Lung microvascular endothelial cell (primary cell): ENCODE measurements at regions not wholly inside any gene's neighbourhood (a gene's known extent, or its start where the extent isn't known, plus 50 kb on each side); places are given as distances from the start of the nearest gene placed in this dataset.

ENCODE experiments used
- DNase-seq, 2 donors: peaks; one replicate each; pipeline versions ENCODE4 v3.0.0 to v3.0.0-alpha.2; 2010; ENCODE audit warnings: low read depth in 2 of 2

GRCh38 chr12:111024205-111024801, 103.9 kb upstream of the MYL2 start:
- DNase-seq: peak; percentile 54 to 62

DNA sequence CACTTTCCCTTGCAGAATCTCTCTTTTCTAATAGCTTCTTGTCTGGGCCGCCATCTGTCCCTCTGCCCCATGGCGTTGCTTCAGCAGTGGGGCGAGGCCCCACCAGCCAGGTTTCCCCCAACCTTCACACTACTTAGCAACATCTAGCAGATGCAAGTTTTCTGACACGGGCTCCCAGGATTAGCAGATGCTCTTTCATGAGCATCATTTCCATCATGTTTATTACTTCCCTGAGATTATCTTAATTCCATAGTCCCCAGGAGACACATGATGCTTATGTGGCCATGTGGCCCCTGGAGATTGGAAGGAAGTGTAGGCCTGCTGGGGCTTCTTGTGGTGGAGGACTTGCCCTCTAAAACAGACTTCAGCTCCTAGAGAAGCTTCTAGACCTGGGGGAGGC, 102.0 kb upstream of the MYL2 start:
- no peak for DNase-seq

DNA sequence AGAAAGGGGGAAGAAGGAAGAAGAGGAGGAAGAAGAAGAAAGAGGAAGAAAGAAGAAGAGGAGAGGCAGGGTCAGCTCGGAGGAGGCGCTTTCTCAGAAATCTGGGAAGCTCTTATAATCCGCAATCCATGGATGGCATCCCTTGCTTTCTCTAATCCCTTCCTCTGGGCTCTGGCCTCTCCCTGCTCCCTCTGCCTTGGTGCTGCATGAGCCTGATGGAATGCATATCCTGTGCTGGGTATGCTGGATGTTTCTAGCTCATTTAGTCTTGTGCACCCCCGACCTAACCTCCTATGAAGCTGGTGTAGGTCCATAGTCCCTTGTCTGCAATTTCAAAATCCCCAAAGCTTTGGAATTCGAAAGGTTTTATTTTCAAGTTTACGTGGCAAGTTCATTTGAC, 94.2 kb upstream of the MYL2 start:
- DNase-seq: no peak

- no peak for DNase-seq
Measured at GRCh38 chr12:111012918-111013317, 92.5 kb upstream of the MYL2 start.

GRCh38 chr12:111011999-111012600, 91.7 kb upstream of the MYL2 start:
- DNase-seq: no peak

DNA sequence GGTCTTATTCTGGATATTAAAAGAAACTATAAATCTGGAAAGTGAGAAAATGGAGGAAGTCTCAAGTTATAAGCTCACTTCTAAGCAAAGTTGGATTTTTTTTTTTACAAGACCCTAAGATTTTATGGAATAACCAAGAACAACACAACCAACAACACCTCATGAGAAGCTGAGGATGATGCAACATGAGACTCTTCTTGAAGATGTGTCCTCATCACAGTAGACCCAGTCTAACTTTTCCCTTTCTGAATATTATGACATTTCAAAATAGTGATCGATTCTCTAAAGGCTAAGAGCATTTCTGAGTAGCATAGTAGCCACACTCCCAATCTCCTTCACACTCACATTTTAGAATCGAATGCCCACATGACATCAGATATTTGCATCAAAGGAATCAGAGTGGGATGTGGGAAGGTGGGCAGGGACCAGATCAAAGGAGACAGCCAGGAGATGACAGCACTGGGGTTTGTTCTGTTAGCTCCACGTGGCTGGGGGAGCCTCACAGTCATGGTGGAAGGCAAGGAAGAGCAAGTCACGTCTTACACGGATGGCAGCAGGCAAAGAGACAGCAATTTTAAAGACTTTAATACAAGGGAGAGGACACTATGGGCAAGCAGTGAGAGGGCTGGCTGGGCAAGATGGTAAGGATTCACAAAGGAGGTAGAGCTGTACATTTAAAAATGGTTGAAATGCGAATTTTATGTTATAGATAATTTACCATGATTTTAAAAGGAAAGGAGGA, 90.7 kb upstream of the MYL2 start:
- no peak for DNase-seq

DNA sequence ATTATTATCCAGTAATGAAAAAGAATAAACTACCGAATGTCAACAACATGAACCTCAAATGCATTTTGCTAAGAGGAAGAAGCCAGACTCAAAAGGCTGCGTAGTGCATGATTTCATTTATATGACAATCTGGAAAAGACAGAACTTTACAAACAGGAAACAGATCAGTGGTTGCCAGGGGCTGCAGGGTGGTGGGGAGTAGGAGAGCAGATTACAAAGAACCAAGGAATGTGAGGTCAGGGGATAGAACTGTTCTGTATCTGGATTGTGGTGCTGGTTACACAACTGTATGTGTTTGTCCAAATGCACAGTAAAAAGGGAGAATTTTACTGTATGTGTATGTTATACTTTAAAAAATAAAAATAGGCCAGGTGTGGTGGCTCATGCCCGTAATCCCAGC, 89.7 kb upstream of the MYL2 start:
- peak in 1 of 2 donors; percentile 50 for DNase-seq

- DNase-seq: no peak
Measured at GRCh38 chr12:111006621-111007020, 86.2 kb upstream of the MYL2 start.

- no peak for DNase-seq
Measured at GRCh38 chr12:110998971-110999370, 78.6 kb upstream of the MYL2 start.

DNA sequence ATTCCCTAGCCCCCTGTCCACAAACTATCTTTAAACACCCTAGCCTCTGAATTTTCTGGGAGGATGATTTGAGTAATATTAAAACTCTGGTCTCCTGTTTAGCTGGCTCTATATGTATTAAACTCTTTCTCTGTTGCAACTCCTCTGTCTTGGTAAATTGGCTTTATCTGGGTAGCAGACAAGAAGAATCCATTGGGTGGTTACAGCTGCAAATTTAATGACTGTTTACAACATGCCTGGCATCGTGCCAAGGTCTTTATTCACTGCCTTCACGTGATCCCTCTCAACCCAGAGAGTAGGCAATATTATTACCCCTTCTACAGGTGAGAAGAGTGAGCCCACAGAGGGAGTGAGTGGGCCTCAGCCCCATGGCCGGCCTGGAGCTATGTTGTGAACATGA, 77.8 kb upstream of the MYL2 start:
- DNase-seq: no peak

DNA sequence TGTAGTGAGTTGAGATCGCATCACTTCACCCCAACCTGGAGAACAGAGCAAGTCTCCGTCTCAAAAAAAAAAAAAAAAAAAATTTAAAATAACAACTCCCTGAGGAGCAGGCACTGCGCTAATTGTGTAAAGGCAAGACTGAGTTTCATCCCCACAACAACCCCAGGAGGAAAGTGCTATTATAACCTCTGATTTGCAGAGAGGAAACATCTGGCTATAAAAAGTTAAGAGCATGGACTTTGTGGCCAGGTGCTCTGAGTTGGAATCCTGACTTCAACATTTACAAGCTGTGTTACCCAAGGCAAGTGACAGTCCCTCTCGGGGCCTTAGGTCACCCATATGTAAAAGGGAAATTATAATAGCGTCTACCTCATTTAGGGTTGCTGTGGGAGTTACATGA, 76.0 kb upstream of the MYL2 start:
- no peak for DNase-seq

DNA sequence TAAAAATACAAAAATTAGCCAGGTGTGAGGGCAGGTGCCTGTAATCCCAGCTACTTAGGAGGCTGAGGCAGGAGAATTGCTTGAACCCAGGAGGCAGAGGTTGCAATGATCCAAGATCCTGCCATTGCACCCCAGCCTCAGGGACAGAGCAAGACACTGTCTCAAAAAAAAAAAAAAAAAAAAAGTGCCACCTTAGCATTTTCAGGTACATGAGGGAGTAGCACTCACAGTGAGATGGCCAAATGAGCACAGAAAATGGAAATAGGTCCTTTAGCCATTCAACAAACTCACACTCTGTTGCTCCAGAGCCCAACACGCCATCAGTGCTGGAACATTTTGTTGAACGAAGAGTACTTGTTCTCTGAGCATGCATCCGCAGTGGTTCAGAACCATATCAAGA, 75.2 kb upstream of the MYL2 start:
- no peak for DNase-seq

DNA sequence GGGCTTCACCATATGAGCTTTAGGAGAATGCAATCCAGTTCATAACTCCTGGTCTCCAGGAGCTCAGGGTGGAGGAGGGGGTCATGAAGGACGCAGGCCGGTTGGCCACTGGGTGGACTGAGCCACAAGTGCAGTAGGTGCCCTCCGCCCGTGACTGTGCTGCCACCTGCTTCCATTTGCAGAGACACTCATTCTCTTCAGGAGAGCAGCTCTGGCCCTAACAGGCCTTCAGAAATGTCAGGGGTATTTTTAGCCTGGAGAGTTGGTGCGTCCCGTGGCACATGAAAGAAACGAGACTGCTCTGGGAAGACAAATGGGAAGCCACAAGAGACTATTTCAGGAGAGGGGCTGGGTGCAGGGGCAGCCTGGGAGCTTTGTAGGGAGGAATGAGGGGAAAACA, 74.6 kb upstream of the MYL2 start:
- DNase-seq: no peak

GRCh38 chr12:110993434-110993833, 73.1 kb upstream of the MYL2 start:
- no peak for DNase-seq

DNA sequence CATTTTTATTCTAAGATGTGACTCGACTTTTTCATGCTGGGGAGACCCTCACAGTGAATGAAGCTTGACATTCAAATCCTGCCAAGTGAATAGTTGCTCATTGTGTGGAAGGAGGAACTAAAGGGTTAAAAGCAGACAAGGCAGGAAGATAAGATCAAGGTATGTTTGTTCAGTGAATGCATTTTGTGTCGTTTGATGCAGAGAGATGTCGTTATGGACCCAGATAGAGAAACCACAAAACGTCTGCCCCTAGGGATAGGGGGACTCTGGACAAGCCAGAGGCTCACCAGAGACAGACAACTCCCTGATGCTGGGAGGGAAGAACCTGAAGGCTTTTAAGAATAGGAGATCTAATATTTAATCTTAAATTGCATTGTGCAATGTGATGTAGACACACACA, 72.5 kb upstream of the MYL2 start:
- no peak for DNase-seq

GRCh38 chr12:110983811-110984210, 63.4 kb upstream of the MYL2 start:
- DNase-seq: no peak

GRCh38 chr12:110972866-110973265, 52.5 kb upstream of the MYL2 start:
- DNase-seq: no peak

DNA sequence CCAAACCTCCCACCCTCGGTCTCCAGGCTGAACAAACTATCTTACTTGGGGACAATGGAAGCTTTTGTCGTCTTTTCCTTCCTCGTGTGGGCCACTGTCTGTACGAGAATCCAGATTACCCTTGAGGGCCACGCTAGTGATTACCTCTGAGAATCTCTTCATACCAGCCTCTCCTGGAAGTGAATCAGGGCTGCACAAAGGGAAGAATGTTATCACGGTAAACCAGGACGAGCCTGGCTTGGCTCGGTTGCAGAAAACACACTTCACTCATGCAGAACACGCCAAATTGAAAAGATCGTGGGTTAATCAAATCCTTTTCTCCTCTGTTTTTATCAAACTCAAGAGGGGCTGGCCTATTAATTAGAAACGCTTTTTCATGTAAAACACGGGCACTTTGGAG, 51.6 kb upstream of the MYL2 start:
- DNase-seq: no peak

- DNase-seq: no peak
Measured at GRCh38 chr12:110971189-110971920, 51.0 kb upstream of the MYL2 start.
